K562 (cell line): ENCODE measurements at regions not wholly inside any gene's neighbourhood (a gene's known extent, or its start where the extent isn't known, plus 50 kb on each side); places are given as distances from the start of the nearest gene placed in this dataset.

Experiments used
- CSDE1 ChIP-seq, 2 experiments: fragments of 450-650 bp; IDR thresholded peaks; 2 replicates each; pipeline ENCODE4 v1.6.1; 2016; ENCODE audit warnings: mild to moderate bottlenecking in 1 of 2
- CTBP1 ChIP-seq: fragments of 450-650 bp; IDR thresholded peaks from 2 replicates; pipeline ENCODE4 v1.6.1; 2016; ENCODE audit warnings: borderline replicate concordance
- EP400 ChIP-seq: fragments of 450-650 bp; IDR thresholded peaks from 2 replicates; pipeline ENCODE4 v1.6.1; 2017; ENCODE audit warnings: antibody characterized with exemption, mild to moderate bottlenecking, moderate library complexity
- FOXK2 ChIP-seq, 2 experiments: fragments of 450-650 bp; IDR thresholded peaks in 1 of 2; conservative IDR thresholded peaks in 1 of 2; 2 replicates each; pipeline ENCODE4 v1.6.1; 2016; ENCODE audit warnings: low read depth in 2 of 2, mild to moderate bottlenecking in 1 of 2
- GABPA ChIP-seq: fragments of 200-800 bp; sonication (Bioruptor generic); conservative IDR thresholded peaks from 2 replicates; pipeline ENCODE4 v1.6.1; 2016; ENCODE audit warnings: low read depth, missing genetic modification characterization, missing compliant biosample characterization
- HDAC3 ChIP-seq: fragments of 450-650 bp; IDR thresholded peaks from 2 replicates; pipeline ENCODE4 v1.6.1; 2018; ENCODE audit warnings: borderline replicate concordance, mild to moderate bottlenecking, moderate library complexity; ENCODE audit not compliant: partially characterized antibody
- HMGN3 ChIP-seq: IDR thresholded peaks from 2 replicates; pipeline ENCODE4 v1.6.1; 2011; ENCODE audit warnings: borderline replicate concordance, low read depth, mild to moderate bottlenecking, mixed read lengths, low read length; ENCODE audit not compliant: insufficient read length; ENCODE audit errors: extremely low read depth
- KLF10 ChIP-seq: fragments of 250-450 bp; sonication (Bioruptor Pico); IDR thresholded peaks from 2 replicates; pipeline ENCODE4 v1.6.1; 2021; ENCODE audit warnings: matching md5 sums
- MTA1 ChIP-seq: fragments of 450-650 bp; IDR thresholded peaks from 2 replicates; pipeline ENCODE4 v1.6.1; 2017; ENCODE audit warnings: borderline replicate concordance
- MYBL2 ChIP-seq, 2 experiments: fragments of 450-650 bp in 1 of 2; sonication (generic) in 1 of 2; formaldehyde crosslinking in 1 of 2; IDR thresholded peaks; 2 replicates each; pipeline versions ENCODE4 v1.6.1 to v1.8.1; 2017 to 2022; ENCODE audit warnings: borderline replicate concordance in 1 of 2, inconsistent platforms in 1 of 2, low read depth in 1 of 2, mild to moderate bottlenecking in 1 of 2, missing genetic modification reagents in 1 of 2, moderate library complexity in 1 of 2
- SMARCA4 ChIP-seq: fragments of 450-650 bp; IDR thresholded peaks from 2 replicates; pipeline ENCODE4 v1.6.1; 2016
- SMARCC2 ChIP-seq: fragments of 450-650 bp; IDR thresholded peaks from 2 replicates; pipeline ENCODE4 v1.6.1; 2017; ENCODE audit warnings: antibody characterized with exemption, moderate library complexity, mild to moderate bottlenecking, low read depth
- TEAD4 ChIP-seq, 2 experiments: sonication (generic) in 1 of 2; formaldehyde crosslinking in 1 of 2; IDR thresholded peaks; 2 replicates each; pipeline versions ENCODE4 v1.6.1 to v1.8.0; 2012 to 2022; ENCODE audit warnings: borderline replicate concordance in 1 of 2, inconsistent platforms in 1 of 2, low read length in 1 of 2, mild to moderate bottlenecking in 1 of 2, missing genetic modification reagents in 1 of 2
- ZNF583 ChIP-seq: fragments of 250-450 bp; sonication (Bioruptor Pico); IDR thresholded peaks from 2 replicates; pipeline ENCODE4 v1.4.0; 2020
- TF ChIP-seq, protein P1 (sequence below), 3 experiments: fragments of 200-800 bp in 1 of 3; fragments of 250-450 bp in 1 of 3; fragments of 450-650 bp in 1 of 3; sonication (Bioruptor Pico) in 1 of 3; sonication (Bioruptor generic) in 1 of 3; formaldehyde crosslinking in 1 of 3; IDR thresholded peaks; 2 replicates each; pipeline versions ENCODE4 v1.6.1 to v1.8.0; 2016 to 2022; ENCODE audit warnings: mild to moderate bottlenecking in 2 of 3, missing genetic modification characterization in 2 of 3, missing compliant biosample characterization in 1 of 3, moderate library complexity in 1 of 3
- TF ChIP-seq, protein P2 (sequence below): IDR thresholded peaks from 2 replicates; pipeline ENCODE4 v1.6.1; 2014; ENCODE audit warnings: antibody characterized with exemption
- TF ChIP-seq, protein P3 (sequence below): fragments of 450-650 bp; IDR thresholded peaks from 2 replicates; pipeline ENCODE4 v1.6.1; 2016; ENCODE audit warnings: missing biosample characterization, missing genetic modification characterization
- TF ChIP-seq, protein P4 (sequence below): fragments of 450-650 bp; formaldehyde crosslinking; IDR thresholded peaks from 2 replicates; pipeline ENCODE4 v1.4.0; 2022; ENCODE audit warnings: missing genetic modification characterization

DNA sequence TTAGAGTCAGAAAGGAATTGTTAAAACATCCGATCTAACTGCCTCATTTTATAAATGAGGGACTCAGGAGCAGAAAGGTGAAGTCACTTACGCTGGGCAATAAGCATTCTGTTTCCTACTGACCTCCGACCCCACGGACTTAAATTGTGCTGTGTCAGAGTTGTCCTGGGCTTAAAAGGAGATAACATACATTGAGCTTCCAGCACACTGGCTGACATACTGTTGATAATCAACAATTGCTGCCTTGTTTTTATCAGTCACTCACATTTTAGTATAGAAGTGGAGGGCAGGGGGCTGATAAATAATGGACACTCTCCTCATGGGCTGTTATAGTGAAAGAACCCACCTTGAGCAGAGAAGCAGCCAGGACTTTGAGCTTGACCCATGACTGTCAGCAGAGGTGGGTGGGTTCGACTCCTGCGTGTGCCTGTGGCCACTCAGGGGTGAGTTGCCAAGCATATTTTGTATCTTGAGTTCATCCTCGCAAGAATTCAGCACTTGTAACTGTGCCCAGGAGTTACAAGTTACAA, 166.5 kb upstream of the JARID2 start (continued):
- TF ChIP-seq, protein P1, sequence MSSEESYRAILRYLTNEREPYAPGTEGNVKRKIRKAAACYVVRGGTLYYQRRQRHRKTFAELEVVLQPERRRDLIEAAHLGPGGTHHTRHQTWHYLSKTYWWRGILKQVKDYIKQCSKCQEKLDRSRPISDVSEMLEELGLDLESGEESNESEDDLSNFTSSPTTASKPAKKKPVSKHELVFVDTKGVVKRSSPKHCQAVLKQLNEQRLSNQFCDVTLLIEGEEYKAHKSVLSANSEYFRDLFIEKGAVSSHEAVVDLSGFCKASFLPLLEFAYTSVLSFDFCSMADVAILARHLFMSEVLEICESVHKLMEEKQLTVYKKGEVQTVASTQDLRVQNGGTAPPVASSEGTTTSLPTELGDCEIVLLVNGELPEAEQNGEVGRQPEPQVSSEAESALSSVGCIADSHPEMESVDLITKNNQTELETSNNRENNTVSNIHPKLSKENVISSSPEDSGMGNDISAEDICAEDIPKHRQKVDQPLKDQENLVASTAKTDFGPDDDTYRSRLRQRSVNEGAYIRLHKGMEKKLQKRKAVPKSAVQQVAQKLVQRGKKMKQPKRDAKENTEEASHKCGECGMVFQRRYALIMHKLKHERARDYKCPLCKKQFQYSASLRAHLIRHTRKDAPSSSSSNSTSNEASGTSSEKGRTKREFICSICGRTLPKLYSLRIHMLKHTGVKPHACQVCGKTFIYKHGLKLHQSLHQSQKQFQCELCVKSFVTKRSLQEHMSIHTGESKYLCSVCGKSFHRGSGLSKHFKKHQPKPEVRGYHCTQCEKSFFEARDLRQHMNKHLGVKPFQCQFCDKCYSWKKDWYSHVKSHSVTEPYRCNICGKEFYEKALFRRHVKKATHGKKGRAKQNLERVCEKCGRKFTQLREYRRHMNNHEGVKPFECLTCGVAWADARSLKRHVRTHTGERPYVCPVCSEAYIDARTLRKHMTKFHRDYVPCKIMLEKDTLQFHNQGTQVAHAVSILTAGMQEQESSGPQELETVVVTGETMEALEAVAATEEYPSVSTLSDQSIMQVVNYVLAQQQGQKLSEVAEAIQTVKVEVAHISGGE (CRISPR knock-in tag; IDR thresholded peaks at IDR 0.05), result peak in 1 of 3 experiments; percentile 72; a peak in 1 of 6 replicates
- TF ChIP-seq MYBL2 (IDR thresholded peaks at IDR 0.05; ENCODE audit: low read depth) (no peak), MYBL2 (CRISPR knock-in tag; IDR thresholded peaks at IDR 0.05; ENCODE audit: borderline replicate concordance) (no peak), HMGN3 (peak; percentile 96), GABPA (tag) (peak; percentile 38; the same call in 1 of the 2 replicates), CTBP1 (peak; percentile 63; the same call in 1 of the 2 replicates), KLF10 (CRISPR knock-in tag) (no peak), CSDE1 (IDR thresholded peaks at IDR 0.05) (no peak), TEAD4 (IDR thresholded peaks at IDR 0.05; ENCODE audit: low read length) (peak; percentile 99), TEAD4 (CRISPR knock-in tag; IDR thresholded peaks at IDR 0.05; ENCODE audit: borderline replicate concordance) (no peak), SMARCA4 (peak; percentile 99), HDAC3 (peak; percentile 93), EP400 (peak; percentile 68), FOXK2 (conservative IDR thresholded peaks at IDR 0.05 in 1 of 2, IDR thresholded peaks at IDR 0.05 in 1 of 2; ENCODE audit: low read depth in 2 of 2) (peak; percentile 73 to 90; a peak in 3 of 4 replicates), SMARCC2 (peak; percentile 96), MTA1 (peak; percentile 76; the same call in 1 of the 2 replicates), ZNF583 (CRISPR knock-in tag) (no peak)
- TF ChIP-seq, protein P2, sequence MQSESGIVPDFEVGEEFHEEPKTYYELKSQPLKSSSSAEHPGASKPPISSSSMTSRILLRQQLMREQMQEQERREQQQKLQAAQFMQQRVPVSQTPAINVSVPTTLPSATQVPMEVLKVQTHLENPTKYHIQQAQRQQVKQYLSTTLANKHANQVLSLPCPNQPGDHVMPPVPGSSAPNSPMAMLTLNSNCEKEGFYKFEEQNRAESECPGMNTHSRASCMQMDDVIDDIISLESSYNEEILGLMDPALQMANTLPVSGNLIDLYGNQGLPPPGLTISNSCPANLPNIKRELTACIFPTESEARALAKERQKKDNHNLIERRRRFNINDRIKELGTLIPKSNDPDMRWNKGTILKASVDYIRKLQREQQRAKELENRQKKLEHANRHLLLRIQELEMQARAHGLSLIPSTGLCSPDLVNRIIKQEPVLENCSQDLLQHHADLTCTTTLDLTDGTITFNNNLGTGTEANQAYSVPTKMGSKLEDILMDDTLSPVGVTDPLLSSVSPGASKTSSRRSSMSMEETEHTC, result no peak
- TF ChIP-seq, protein P3, sequence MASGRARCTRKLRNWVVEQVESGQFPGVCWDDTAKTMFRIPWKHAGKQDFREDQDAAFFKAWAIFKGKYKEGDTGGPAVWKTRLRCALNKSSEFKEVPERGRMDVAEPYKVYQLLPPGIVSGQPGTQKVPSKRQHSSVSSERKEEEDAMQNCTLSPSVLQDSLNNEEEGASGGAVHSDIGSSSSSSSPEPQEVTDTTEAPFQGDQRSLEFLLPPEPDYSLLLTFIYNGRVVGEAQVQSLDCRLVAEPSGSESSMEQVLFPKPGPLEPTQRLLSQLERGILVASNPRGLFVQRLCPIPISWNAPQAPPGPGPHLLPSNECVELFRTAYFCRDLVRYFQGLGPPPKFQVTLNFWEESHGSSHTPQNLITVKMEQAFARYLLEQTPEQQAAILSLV, result peak; percentile 21; the same call in 1 of the 2 replicates
- TF ChIP-seq, protein P4, sequence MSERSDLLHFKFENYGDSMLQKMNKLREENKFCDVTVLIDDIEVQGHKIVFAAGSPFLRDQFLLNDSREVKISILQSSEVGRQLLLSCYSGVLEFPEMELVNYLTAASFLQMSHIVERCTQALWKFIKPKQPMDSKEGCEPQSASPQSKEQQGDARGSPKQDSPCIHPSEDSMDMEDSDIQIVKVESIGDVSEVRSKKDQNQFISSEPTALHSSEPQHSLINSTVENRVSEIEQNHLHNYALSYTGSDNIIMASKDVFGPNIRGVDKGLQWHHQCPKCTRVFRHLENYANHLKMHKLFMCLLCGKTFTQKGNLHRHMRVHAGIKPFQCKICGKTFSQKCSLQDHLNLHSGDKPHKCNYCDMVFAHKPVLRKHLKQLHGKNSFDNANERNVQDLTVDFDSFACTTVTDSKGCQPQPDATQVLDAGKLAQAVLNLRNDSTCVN (CRISPR knock-in tag), result no peak
